ENCODE measurements at regions not wholly inside any gene's neighbourhood (a gene's known extent, or its start where the extent isn't known, plus 50 kb on each side); places are given as distances from the start of the nearest gene placed in this dataset.
A peak's percentile ranks its signal among the peaks of the same experiment; 100 is the strongest.

DNA sequence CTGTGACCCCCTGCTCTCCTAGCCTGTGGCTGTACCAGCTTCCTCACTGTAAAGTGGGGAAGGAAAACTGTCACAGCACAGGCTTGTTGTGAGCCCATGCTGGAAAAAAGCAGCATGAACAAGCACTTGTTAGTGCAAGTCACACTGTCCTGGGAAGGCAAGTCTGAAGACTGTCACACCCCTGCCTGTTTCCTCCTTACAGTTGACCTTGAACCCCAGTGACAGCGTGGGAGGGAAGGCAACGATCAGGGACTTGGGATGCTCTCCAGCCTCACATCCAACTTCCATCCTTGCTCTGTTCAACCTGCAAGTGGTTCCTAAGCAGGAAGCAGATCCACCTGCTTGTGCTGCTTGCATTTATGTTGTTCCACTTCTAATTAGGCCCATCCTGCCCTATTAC lies 311.3 kb upstream of the KLHL29 start:
- Histone ChIP-seq H3K27me3 (ENCODE audit: low read length) (no peaks in the 10 kb centered on the region), H3K9me3 (ENCODE audit: low read length) (no peaks in the 10 kb centered on the region), H3K9ac (ENCODE audit: low read length) (no peak overlapping the region), H3K27ac (ENCODE audit: low read length) (no peak overlapping the region), H3K36me3 (ENCODE audit: insufficient read depth, low read length) (no peaks in the 10 kb centered on the region), H3K4me3 (ENCODE audit: low read length) (no peak overlapping the region), H3K4me2 (ENCODE audit: low read depth, low read length, poor library complexity, severe bottlenecking) (no peak overlapping the region), H2AFZ (ENCODE audit: low read length) (no peak overlapping the region), H3K9me2 (replicated peaks; ENCODE audit: insufficient read depth, low read length) (no peaks in the 10 kb centered on the region), H3K79me2 (ENCODE audit: low read length) (no peaks in the 10 kb centered on the region), H3K4me1 (ENCODE audit: low read length) (no peaks in the 10 kb centered on the region), H4K20me1 (ENCODE audit: insufficient read depth, low read depth, low read length) (no peaks in the 10 kb centered on the region)
- DNase-seq: no peak

DNA sequence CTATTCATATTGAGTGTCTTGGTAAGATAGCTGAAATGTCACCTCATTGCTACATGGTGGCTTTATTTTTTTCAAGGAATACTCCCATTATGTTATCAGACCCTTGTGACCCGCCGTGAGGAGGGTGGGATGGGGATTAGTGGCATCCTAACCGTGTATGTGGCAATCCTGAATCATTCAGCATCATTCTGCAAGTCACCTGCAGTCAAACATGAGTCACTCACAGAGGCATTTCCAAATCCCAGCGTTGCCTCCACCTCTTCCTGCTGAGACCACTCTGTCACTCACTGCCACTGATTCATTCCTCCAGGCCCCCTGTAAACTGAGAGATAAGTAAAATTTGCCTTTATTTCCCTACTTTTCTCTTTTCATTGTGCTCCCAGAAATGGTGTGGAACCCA lies 307.4 kb upstream of the KLHL29 start:
- Histone ChIP-seq H3K4me3 (ENCODE audit: low read length) (no peak overlapping the region), H3K36me3 (ENCODE audit: insufficient read depth, low read length) (no peaks in the 10 kb centered on the region), H3K4me2 (ENCODE audit: low read depth, low read length, poor library complexity, severe bottlenecking) (no peak overlapping the region), H3K27me3 (ENCODE audit: low read length) (no peaks in the 10 kb centered on the region), H3K9me2 (replicated peaks; ENCODE audit: insufficient read depth, low read length) (no peaks in the 10 kb centered on the region), H3K79me2 (ENCODE audit: low read length) (no peaks in the 10 kb centered on the region), H2AFZ (ENCODE audit: low read length) (no peak overlapping the region), H3K4me1 (ENCODE audit: low read length) (no peaks in the 10 kb centered on the region), H4K20me1 (ENCODE audit: insufficient read depth, low read depth, low read length) (no peaks in the 10 kb centered on the region), H3K27ac (ENCODE audit: low read length) (no peak overlapping the region), H3K9ac (ENCODE audit: low read length) (no peak overlapping the region), H3K9me3 (ENCODE audit: low read length) (no peaks in the 10 kb centered on the region)
- no peak for DNase-seq

DNA sequence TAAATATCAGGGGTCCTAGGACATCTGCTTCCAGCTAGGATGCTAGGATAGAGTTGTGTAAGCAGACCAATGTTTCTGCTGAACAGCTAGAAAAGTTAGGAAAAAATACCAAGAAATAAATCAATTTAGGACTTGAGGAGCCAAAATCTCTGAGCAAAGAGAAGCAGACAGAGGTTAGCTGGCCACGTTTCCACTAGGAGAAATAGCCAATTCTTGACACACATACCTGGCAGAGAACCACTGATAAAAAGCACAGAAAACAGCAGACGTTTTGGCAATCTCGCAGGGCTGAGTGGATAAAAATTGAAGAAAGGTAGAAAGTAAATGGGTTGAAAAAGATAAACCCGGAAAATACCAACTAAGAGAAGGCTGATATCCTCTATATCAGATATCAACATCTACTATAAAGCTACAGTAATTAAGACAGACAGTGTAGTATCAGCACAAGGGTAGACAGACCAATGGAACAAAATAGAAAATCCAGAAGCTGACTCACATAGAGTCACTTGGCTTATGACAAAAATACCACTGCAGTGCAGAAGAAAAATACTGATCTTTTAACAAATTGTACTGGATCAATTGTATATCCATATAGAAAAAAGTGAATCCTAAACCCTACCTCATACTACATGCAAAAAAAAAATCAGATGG lies 306.1 kb upstream of the KLHL29 start:
- no peak overlapping the region for H3K9ac ChIP-seq (ENCODE audit: low read length)
- no peak overlapping the region for H3K4me2 ChIP-seq (ENCODE audit: low read depth, low read length, poor library complexity, severe bottlenecking)
- H3K4me3 ChIP-seq (ENCODE audit: low read length): no peak overlapping the region
- no peak overlapping the region for H3K27ac ChIP-seq (ENCODE audit: low read length)
- no peaks in the 10 kb centered on the region for H3K4me1 ChIP-seq (ENCODE audit: low read length)
- no peaks in the 10 kb centered on the region for H3K79me2 ChIP-seq (ENCODE audit: low read length)
- no peaks in the 10 kb centered on the region for H3K36me3 ChIP-seq (ENCODE audit: insufficient read depth, low read length)
- no peaks in the 10 kb centered on the region for H3K27me3 ChIP-seq (ENCODE audit: low read length)
- no peaks in the 10 kb centered on the region for H4K20me1 ChIP-seq (ENCODE audit: insufficient read depth, low read depth, low read length)
- DNase-seq: no peak
- no peak overlapping the region for H2AFZ ChIP-seq (ENCODE audit: low read length)
- H3K9me3 ChIP-seq (ENCODE audit: low read length): no peaks in the 10 kb centered on the region
- H3K9me2 ChIP-seq (replicated peaks; ENCODE audit: insufficient read depth, low read length): no peaks in the 10 kb centered on the region

DNA sequence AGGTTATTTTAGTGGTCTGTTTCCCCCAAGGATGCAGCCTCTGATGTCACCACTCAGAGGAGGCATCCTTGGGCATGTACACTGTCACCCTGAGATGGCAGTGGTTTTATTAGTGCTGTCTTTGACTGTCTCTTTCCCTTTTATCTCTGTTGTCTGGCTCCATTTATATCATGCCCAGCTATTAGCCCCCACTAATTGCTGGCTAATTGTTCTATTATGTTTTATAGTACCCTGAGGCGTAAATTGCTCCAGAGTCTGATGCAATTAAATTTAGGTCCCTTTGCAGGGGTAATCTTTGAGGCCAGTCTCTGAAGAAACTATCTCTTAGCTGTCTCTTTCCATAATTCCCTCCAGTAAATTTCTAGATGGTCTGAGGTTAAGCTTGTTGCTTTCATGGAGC lies 301.0 kb upstream of the KLHL29 start:
- Histone ChIP-seq H3K9me3 (ENCODE audit: low read length) (no peaks in the 10 kb centered on the region), H4K20me1 (ENCODE audit: insufficient read depth, low read depth, low read length) (no peaks in the 10 kb centered on the region), H3K9ac (ENCODE audit: low read length) (no peak overlapping the region), H3K27ac (ENCODE audit: low read length) (no peak overlapping the region), H3K4me1 (ENCODE audit: low read length) (no peaks in the 10 kb centered on the region), H3K79me2 (ENCODE audit: low read length) (no peaks in the 10 kb centered on the region), H3K4me2 (ENCODE audit: low read depth, low read length, poor library complexity, severe bottlenecking) (no peak overlapping the region), H3K27me3 (ENCODE audit: low read length) (no peaks in the 10 kb centered on the region), H3K4me3 (ENCODE audit: low read length) (no peak overlapping the region), H3K36me3 (ENCODE audit: insufficient read depth, low read length) (no peaks in the 10 kb centered on the region), H2AFZ (ENCODE audit: low read length) (no peak overlapping the region), H3K9me2 (replicated peaks; ENCODE audit: insufficient read depth, low read length) (no peaks in the 10 kb centered on the region)
- DNase-seq: no peak

DNA sequence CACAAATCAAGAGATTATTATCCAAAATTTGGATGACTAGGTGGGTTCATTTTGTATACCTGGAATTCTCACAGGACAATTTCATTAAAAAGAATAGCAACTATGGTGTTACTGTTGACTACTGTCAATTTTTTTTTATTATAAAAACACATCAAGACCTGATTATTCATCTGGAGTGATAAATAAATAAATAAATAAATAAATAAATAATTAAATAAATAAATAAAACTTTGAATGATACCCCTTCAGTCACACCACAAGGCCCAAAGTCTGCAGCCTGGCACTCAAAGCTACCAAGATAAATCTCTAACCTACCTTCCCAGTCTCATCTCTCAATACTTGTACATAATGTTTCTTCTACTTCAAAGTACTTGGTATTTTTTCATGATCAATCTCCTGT lies 294.0 kb upstream of the KLHL29 start:
- Histone ChIP-seq H3K4me2 (ENCODE audit: low read depth, low read length, poor library complexity, severe bottlenecking) (no peak overlapping the region), H3K9ac (ENCODE audit: low read length) (no peak overlapping the region), H3K9me3 (ENCODE audit: low read length) (no peaks in the 10 kb centered on the region), H3K36me3 (ENCODE audit: insufficient read depth, low read length) (no peaks in the 10 kb centered on the region), H4K20me1 (ENCODE audit: insufficient read depth, low read depth, low read length) (no peaks in the 10 kb centered on the region), H3K79me2 (ENCODE audit: low read length) (no peaks in the 10 kb centered on the region), H3K4me3 (ENCODE audit: low read length) (no peak overlapping the region), H2AFZ (ENCODE audit: low read length) (no peak overlapping the region), H3K27ac (ENCODE audit: low read length) (no peak overlapping the region), H3K27me3 (ENCODE audit: low read length) (no peaks in the 10 kb centered on the region), H3K9me2 (replicated peaks; ENCODE audit: insufficient read depth, low read length) (no peaks in the 10 kb centered on the region), H3K4me1 (ENCODE audit: low read length) (no peaks in the 10 kb centered on the region)
- no peak for DNase-seq

DNA sequence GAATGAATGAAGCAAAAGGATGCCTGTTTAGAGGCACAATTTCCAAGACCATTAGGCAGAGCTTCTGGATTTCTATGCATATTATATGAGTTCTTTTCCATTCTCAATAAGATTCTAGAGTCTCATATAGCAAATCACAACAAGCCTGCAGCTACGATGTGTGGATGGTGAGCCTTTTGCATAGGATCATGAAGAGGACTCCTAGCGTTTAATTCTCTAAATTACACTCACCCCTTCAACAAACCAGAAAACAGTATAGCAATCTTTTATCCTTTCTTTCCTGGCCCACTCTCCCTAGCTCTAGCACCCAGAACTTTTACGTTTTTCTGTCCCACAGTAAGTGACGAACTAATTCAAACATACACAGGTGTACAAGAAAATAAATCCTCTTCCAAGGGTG lies 293.1 kb upstream of the KLHL29 start:
- H4K20me1 ChIP-seq (ENCODE audit: insufficient read depth, low read depth, low read length): no peaks in the 10 kb centered on the region
- H3K27ac ChIP-seq (ENCODE audit: low read length): no peak overlapping the region
- no peaks in the 10 kb centered on the region for H3K36me3 ChIP-seq (ENCODE audit: insufficient read depth, low read length)
- peak; percentile 56 for DNase-seq
- H3K4me1 ChIP-seq (ENCODE audit: low read length): no peaks in the 10 kb centered on the region
- no peak overlapping the region for H3K4me3 ChIP-seq (ENCODE audit: low read length)
- H2AFZ ChIP-seq (ENCODE audit: low read length): no peak overlapping the region
- no peaks in the 10 kb centered on the region for H3K27me3 ChIP-seq (ENCODE audit: low read length)
- no peaks in the 10 kb centered on the region for H3K9me2 ChIP-seq (replicated peaks; ENCODE audit: insufficient read depth, low read length)
- H3K79me2 ChIP-seq (ENCODE audit: low read length): no peaks in the 10 kb centered on the region
- no peaks in the 10 kb centered on the region for H3K9me3 ChIP-seq (ENCODE audit: low read length)
- H3K9ac ChIP-seq (ENCODE audit: low read length): no peak overlapping the region
- H3K4me2 ChIP-seq (ENCODE audit: low read depth, low read length, poor library complexity, severe bottlenecking): no peak overlapping the region

DNA sequence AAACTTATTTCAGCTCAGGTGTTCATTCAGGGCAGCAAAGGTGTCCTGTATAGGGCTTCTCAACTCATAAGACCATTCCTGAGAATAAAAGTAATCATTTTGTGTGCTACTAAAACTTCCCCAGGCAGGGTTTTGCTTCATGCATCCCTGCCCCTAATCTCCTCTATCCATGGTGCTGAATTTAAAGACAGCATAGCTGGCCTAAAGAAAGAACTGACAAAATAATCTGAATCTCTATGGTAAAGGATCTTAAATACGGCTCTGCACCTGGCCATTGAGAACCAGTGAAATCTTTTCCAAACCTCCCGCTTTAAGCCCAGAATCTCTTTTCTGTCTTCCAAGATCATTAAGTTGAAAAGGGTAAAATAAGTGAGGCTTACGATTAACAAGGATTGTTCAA lies 292.1 kb upstream of the KLHL29 start:
- Histone ChIP-seq H3K9me2 (replicated peaks; ENCODE audit: insufficient read depth, low read length) (no peaks in the 10 kb centered on the region), H3K4me3 (ENCODE audit: low read length) (no peak overlapping the region), H3K27me3 (ENCODE audit: low read length) (no peaks in the 10 kb centered on the region), H3K9ac (ENCODE audit: low read length) (no peak overlapping the region), H2AFZ (ENCODE audit: low read length) (no peak overlapping the region), H3K36me3 (ENCODE audit: insufficient read depth, low read length) (no peaks in the 10 kb centered on the region), H3K79me2 (ENCODE audit: low read length) (no peaks in the 10 kb centered on the region), H3K27ac (ENCODE audit: low read length) (no peak overlapping the region), H3K4me2 (ENCODE audit: low read depth, low read length, poor library complexity, severe bottlenecking) (no peak overlapping the region), H4K20me1 (ENCODE audit: insufficient read depth, low read depth, low read length) (no peaks in the 10 kb centered on the region), H3K9me3 (ENCODE audit: low read length) (no peaks in the 10 kb centered on the region), H3K4me1 (ENCODE audit: low read length) (no peaks in the 10 kb centered on the region)
- peak; percentile 79 for DNase-seq

DNA sequence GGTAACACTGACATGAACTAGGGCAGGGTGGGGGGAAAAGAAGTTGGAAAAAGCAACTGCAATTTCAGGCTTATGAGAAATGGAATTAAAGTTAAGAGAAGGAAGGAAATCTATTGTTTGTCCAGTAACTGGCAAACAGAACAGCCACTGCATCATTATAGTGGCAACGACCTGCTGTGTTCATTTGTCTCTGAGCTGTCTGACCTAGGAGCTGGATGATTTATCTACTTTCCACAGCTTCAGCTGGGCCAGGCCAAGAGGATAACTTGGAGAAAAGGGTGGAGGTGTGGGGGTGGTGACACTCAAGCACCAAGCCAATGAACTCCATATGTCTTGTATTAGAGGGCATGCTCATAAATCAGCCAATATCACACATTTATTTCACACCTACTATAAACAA lies 291.5 kb upstream of the KLHL29 start:
- Histone ChIP-seq H3K9ac (ENCODE audit: low read length) (no peak overlapping the region), H3K27me3 (ENCODE audit: low read length) (no peaks in the 10 kb centered on the region), H3K27ac (ENCODE audit: low read length) (no peak overlapping the region), H2AFZ (ENCODE audit: low read length) (no peak overlapping the region), H3K4me3 (ENCODE audit: low read length) (no peak overlapping the region), H3K79me2 (ENCODE audit: low read length) (no peaks in the 10 kb centered on the region), H4K20me1 (ENCODE audit: insufficient read depth, low read depth, low read length) (no peaks in the 10 kb centered on the region), H3K4me1 (ENCODE audit: low read length) (no peaks in the 10 kb centered on the region), H3K36me3 (ENCODE audit: insufficient read depth, low read length) (no peaks in the 10 kb centered on the region), H3K9me3 (ENCODE audit: low read length) (no peaks in the 10 kb centered on the region), H3K9me2 (replicated peaks; ENCODE audit: insufficient read depth, low read length) (no peaks in the 10 kb centered on the region), H3K4me2 (ENCODE audit: low read depth, low read length, poor library complexity, severe bottlenecking) (no peak overlapping the region)
- DNase-seq: no peak

All from Karpas-422 (cell line).